GM18951 (cell line): ENCODE measurements at regions not wholly inside any gene's neighbourhood (a gene's known extent, or its start where the extent isn't known, plus 50 kb on each side); places are given as distances from the start of the nearest gene placed in this dataset.

Source experiments
- POLR2A ChIP-seq: IDR thresholded peaks from 4 replicates; pipeline ENCODE4 v1.6.1; 2011; ENCODE audit warnings: mild to moderate bottlenecking; ENCODE audit not compliant: insufficient read length, insufficient read depth; ENCODE audit errors: extremely low read depth
- in situ Hi-C: fragments of 300-500 bp; cut with MboI; formaldehyde crosslinking; loops from one replicate; pipeline ENCODE4 v1.12.0; 2022; ENCODE audit warnings: low sequenced_read_pairs, mixed read lengths, inconsistent platforms; ENCODE audit not compliant: unreplicated experiment

- in situ Hi-C loops = no loop called here
- no peak for TF ChIP-seq POLR2A
These were observed 768.6 kb upstream of the GOLIM4 start for GRCh38 chr3:168864107-168865021.

GRCh38 chr3:168863561-168863960 is 767.8 kb upstream of the GOLIM4 start:
- TF ChIP-seq POLR2A = no peak
- in situ Hi-C loops = no loop called here

GRCh38 chr3:168862466-168862865 is 766.7 kb upstream of the GOLIM4 start:
- in situ Hi-C loops = no loop called here
- TF ChIP-seq POLR2A = no peak

- in situ Hi-C loops = no loop called here
- no peak for TF ChIP-seq POLR2A
These were observed 764.9 kb upstream of the GOLIM4 start for GRCh38 chr3:168860592-168860991.

GRCh38 chr3:168860028-168860427 is 764.3 kb upstream of the GOLIM4 start:
- TF ChIP-seq POLR2A = no peak
- in situ Hi-C loops = no loop called here

- in situ Hi-C loops = loop anchor here (10.0 kb wide), 1 partner anchor 645 kb away; no protein-coding TSS in a partner anchor
These were observed 763.9 kb upstream of the GOLIM4 start for GRCh38 chr3:168859574-168859973.

GRCh38 chr3:168859143-168859542 is 763.4 kb upstream of the GOLIM4 start:
- in situ Hi-C loops = loop anchor here (10.0 kb wide), 1 partner anchor 644 kb away; no protein-coding TSS in a partner anchor
- no peak for TF ChIP-seq POLR2A

More at GRCh38 chr3:168859574-168859973, 763.9 kb upstream of the GOLIM4 start:
- TF ChIP-seq POLR2A = no peak

- no peak for TF ChIP-seq POLR2A
- in situ Hi-C loops = loop anchor here (10.0 kb wide), 1 partner anchor 644 kb away; no protein-coding TSS in a partner anchor
These were observed 762.6 kb upstream of the GOLIM4 start for GRCh38 chr3:168858327-168858726.

GRCh38 chr3:168850109-168850508 is 754.4 kb upstream of the GOLIM4 start:
- no peak for TF ChIP-seq POLR2A
- in situ Hi-C loops = loop anchor here (10.0 kb wide), 1 partner anchor 635 kb away; no protein-coding TSS in a partner anchor

GRCh38 chr3:168847291-168847883 is 751.7 kb upstream of the GOLIM4 start:
- in situ Hi-C loops = loop anchor here (25.0 kb wide), 1 partner anchor 335 kb away; no protein-coding TSS in a partner anchor
- no peak for TF ChIP-seq POLR2A

- in situ Hi-C loops = loop anchor here (25.0 kb wide), 1 partner anchor 333 kb away; no protein-coding TSS in a partner anchor
- no peak for TF ChIP-seq POLR2A
These were observed 749.3 kb upstream of the GOLIM4 start for GRCh38 chr3:168844894-168845482.

GRCh38 chr3:168844472-168844871 is 748.7 kb upstream of the GOLIM4 start:
- in situ Hi-C loops = loop anchor here (25.0 kb wide), 1 partner anchor 332 kb away; no protein-coding TSS in a partner anchor
- TF ChIP-seq POLR2A = no peak

- in situ Hi-C loops = loop anchor here (25.0 kb wide), 1 partner anchor 331 kb away; no protein-coding TSS in a partner anchor
- TF ChIP-seq POLR2A = no peak
These were observed 747.8 kb upstream of the GOLIM4 start for GRCh38 chr3:168843481-168843880.

GRCh38 chr3:168839653-168840052 is 743.9 kb upstream of the GOLIM4 start:
- no peak for TF ChIP-seq POLR2A
- in situ Hi-C loops = loop anchor here (25.0 kb wide), 1 partner anchor 327 kb away; no protein-coding TSS in a partner anchor
